GM23338 (cell line): ENCODE measurements at regions not wholly inside any gene's neighbourhood (a gene's known extent, or its start where the extent isn't known, plus 50 kb on each side); places are given as distances from the start of the nearest gene placed in this dataset.
"Not testable (repeated sequence)": the region's sequence is repeated elsewhere in the genome, so short reads cannot be mapped to it uniquely, and the experiment has no call there.

Source experiments
- EZH2phosphoT487 ChIP-seq: fragments of 200-600 bp; sonication (generic); IDR thresholded peaks from one replicate; pipeline ENCODE4 v1.8.1; 2018; ENCODE audit warnings: antibody characterized with exemption; ENCODE audit not compliant: unreplicated experiment
- JUNB ChIP-seq: IDR thresholded peaks from one replicate; pipeline ENCODE4 v1.6.1; 2016; ENCODE audit warnings: antibody characterized with exemption; ENCODE audit not compliant: unreplicated experiment
- TF ChIP-seq, protein P1 (sequence below), 2 experiments: fragments of 200-600 bp in 1 of 2; sonication (generic) in 1 of 2; conservative IDR thresholded peaks; 2 replicates each; pipeline versions ENCODE4 v1.5.1 to v1.6.1; 2016 to 2017; ENCODE audit warnings: antibody characterized with exemption in 2 of 2, low read depth in 2 of 2, mild to moderate bottlenecking in 2 of 2, moderate library complexity in 1 of 2

GRCh38 chr16:29334776-29335548 lies 71.5 kb downstream of the NPIPB11 start:
- TF ChIP-seq, protein P1, sequence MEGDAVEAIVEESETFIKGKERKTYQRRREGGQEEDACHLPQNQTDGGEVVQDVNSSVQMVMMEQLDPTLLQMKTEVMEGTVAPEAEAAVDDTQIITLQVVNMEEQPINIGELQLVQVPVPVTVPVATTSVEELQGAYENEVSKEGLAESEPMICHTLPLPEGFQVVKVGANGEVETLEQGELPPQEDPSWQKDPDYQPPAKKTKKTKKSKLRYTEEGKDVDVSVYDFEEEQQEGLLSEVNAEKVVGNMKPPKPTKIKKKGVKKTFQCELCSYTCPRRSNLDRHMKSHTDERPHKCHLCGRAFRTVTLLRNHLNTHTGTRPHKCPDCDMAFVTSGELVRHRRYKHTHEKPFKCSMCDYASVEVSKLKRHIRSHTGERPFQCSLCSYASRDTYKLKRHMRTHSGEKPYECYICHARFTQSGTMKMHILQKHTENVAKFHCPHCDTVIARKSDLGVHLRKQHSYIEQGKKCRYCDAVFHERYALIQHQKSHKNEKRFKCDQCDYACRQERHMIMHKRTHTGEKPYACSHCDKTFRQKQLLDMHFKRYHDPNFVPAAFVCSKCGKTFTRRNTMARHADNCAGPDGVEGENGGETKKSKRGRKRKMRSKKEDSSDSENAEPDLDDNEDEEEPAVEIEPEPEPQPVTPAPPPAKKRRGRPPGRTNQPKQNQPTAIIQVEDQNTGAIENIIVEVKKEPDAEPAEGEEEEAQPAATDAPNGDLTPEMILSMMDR (conservative IDR thresholded peaks at IDR 0.05; ENCODE audit: low read depth in 2 of 2), result not testable (repeated sequence)
- not testable (repeated sequence) for TF ChIP-seq EZH2phosphoT487, JUNB
